ENCODE measurements at regions not wholly inside any gene's neighbourhood (a gene's known extent, or its start where the extent isn't known, plus 50 kb on each side); places are given as distances from the start of the nearest gene placed in this dataset.

DNA sequence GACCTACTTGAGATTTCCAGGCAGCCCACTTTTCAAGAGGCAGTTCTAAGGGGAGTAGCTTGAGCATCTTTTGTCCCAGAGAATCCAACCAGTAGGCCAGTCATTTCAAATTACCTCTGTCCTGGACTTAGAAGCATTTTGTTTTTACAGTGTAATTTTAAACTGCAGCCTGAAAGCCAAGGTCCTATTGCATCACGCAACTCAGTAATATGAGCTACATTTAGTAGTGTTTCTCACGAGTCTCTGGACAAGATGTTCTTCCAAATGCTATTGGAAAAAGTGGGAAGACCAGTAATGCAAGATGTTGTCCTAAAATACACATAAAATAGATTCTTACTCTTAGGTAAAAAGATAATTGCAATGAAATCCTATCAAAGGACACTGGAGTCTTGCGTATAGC, 182.5 kb upstream of the ARX start:
- WGBS, 2 donors = 81 to 87% methylated on average over 3 of the region's 3 CpGs
- Histone ChIP-seq H3K27ac (ENCODE audit: low read depth in 1 of 2, low read length in 1 of 2) (no peak overlapping the region), H3K4me1 (ENCODE audit: control insufficient read depth in 5 of 5, insufficient read depth in 5 of 5, low read length in 5 of 5) (no peaks in the 10 kb centered on the region), H3K9ac (ENCODE audit: insufficient read depth in 1 of 2, low read length in 2 of 2) (no peak overlapping the region), H3K4me3 (no peak overlapping the region), H3K9me3 (ENCODE audit: control insufficient read depth in 4 of 4, insufficient read depth in 3 of 4, low read length in 3 of 4) (peaks cover 0 to 7% (median 0%) of the 10 kb centered on the region in 4 donors), H3K36me3 (ENCODE audit: control insufficient read depth in 4 of 4, insufficient read depth in 4 of 4, low read length in 4 of 4) (no peaks in the 10 kb centered on the region), H3K27me3 (ENCODE audit: control insufficient read depth in 3 of 3, insufficient read depth in 3 of 3, low read length in 2 of 3) (peaks cover 0 to 4% (median 3%) of the 10 kb centered on the region in 3 donors)
- TF ChIP-seq, protein P1, sequence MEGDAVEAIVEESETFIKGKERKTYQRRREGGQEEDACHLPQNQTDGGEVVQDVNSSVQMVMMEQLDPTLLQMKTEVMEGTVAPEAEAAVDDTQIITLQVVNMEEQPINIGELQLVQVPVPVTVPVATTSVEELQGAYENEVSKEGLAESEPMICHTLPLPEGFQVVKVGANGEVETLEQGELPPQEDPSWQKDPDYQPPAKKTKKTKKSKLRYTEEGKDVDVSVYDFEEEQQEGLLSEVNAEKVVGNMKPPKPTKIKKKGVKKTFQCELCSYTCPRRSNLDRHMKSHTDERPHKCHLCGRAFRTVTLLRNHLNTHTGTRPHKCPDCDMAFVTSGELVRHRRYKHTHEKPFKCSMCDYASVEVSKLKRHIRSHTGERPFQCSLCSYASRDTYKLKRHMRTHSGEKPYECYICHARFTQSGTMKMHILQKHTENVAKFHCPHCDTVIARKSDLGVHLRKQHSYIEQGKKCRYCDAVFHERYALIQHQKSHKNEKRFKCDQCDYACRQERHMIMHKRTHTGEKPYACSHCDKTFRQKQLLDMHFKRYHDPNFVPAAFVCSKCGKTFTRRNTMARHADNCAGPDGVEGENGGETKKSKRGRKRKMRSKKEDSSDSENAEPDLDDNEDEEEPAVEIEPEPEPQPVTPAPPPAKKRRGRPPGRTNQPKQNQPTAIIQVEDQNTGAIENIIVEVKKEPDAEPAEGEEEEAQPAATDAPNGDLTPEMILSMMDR (IDR thresholded peaks at IDR 0.05; ENCODE audit: control extremely low read depth, extremely low read depth) = no peak
- ATAC-seq (ENCODE audit: insufficient read depth, low FRiP score) (no peak), DNase-seq (no peak)

DNA sequence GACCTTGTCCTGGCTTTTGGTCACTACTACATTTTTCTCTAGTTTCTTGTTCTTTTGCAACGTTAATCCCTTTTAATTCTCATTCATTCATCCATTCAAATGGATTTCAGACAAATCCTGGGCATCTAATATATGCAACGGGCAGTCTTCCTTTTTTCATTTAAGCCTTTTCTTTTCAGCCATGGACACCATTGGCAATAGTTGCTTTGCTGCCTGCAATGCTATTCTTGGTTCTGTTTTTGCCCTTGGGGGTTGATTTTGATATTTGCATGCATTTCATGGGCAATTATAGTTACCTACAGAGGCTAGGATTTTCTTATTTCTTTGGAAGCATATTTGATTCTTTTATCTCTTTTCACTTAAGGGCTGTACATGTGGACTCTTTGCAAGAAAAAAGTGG, 180.5 kb upstream of the ARX start:
- no peak for DNase-seq
- 53 to 74% methylated on average over 2 of the region's 2 CpGs for WGBS, 2 donors
- no peak overlapping the region for H3K4me3 ChIP-seq
- H3K9me3 ChIP-seq (ENCODE audit: control insufficient read depth in 4 of 4, insufficient read depth in 3 of 4, low read length in 3 of 4) = peaks cover 0 to 7% (median 0%) of the 10 kb centered on the region in 4 donors
- ATAC-seq (ENCODE audit: insufficient read depth, low FRiP score) = no peak
- no peaks in the 10 kb centered on the region for H3K4me1 ChIP-seq (ENCODE audit: control insufficient read depth in 5 of 5, insufficient read depth in 5 of 5, low read length in 5 of 5)
- no peak overlapping the region for H3K27ac ChIP-seq (ENCODE audit: low read depth in 1 of 2, low read length in 1 of 2)
- peaks cover 0 to 6% (median 4%) of the 10 kb centered on the region in 3 donors for H3K27me3 ChIP-seq (ENCODE audit: control insufficient read depth in 3 of 3, insufficient read depth in 3 of 3, low read length in 2 of 3)
- TF ChIP-seq, protein P1 (IDR thresholded peaks at IDR 0.05; ENCODE audit: control extremely low read depth, extremely low read depth) = no peak
- no peaks in the 10 kb centered on the region for H3K36me3 ChIP-seq (ENCODE audit: control insufficient read depth in 4 of 4, insufficient read depth in 4 of 4, low read length in 4 of 4)
- no peak overlapping the region for H3K9ac ChIP-seq (ENCODE audit: insufficient read depth in 1 of 2, low read length in 2 of 2)

DNA sequence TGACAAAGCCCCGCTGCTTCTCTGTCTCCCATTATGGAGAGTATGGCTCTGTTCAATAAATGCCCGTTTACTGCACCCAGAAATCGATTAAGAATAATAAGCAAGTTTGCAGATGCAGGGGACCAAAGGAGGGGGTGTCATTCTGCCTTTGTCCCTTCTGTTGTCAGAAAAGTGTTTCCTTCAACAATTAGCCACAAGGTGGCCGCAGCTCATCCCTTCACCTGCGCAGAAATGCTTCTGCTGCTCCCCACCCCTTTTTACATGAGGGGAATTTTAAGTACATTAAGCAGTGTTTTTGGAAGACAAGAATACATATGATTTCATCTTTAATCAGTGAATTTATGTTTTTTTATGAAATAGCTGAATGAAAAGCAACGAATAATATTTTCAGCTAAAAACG, 175.6 kb upstream of the ARX start:
- peaks cover 0 to 5% (median 0%) of the 10 kb centered on the region in 3 donors for H3K27me3 ChIP-seq (ENCODE audit: control insufficient read depth in 3 of 3, insufficient read depth in 3 of 3, low read length in 2 of 3)
- ATAC-seq (ENCODE audit: insufficient read depth, low FRiP score) (no peak), DNase-seq (no peak)
- H3K36me3 ChIP-seq (ENCODE audit: control insufficient read depth in 4 of 4, insufficient read depth in 4 of 4, low read length in 4 of 4) = no peaks in the 10 kb centered on the region
- no peaks in the 10 kb centered on the region for H3K4me1 ChIP-seq (ENCODE audit: control insufficient read depth in 5 of 5, insufficient read depth in 5 of 5, low read length in 5 of 5)
- H3K4me3 ChIP-seq = no peak overlapping the region
- H3K27ac ChIP-seq (ENCODE audit: low read depth in 1 of 2, low read length in 1 of 2) = no peak overlapping the region
- TF ChIP-seq, protein P1 (IDR thresholded peaks at IDR 0.05; ENCODE audit: control extremely low read depth, extremely low read depth) = no peak
- WGBS, 2 donors = 39 to 56% methylated on average over 7 of the region's 7 CpGs
- H3K9ac ChIP-seq (ENCODE audit: insufficient read depth in 1 of 2, low read length in 2 of 2) = no peak overlapping the region
- H3K9me3 ChIP-seq (ENCODE audit: control insufficient read depth in 4 of 4, insufficient read depth in 3 of 4, low read length in 3 of 4) = peaks cover 0 to 9% (median 2%) of the 10 kb centered on the region in 4 donors

DNA sequence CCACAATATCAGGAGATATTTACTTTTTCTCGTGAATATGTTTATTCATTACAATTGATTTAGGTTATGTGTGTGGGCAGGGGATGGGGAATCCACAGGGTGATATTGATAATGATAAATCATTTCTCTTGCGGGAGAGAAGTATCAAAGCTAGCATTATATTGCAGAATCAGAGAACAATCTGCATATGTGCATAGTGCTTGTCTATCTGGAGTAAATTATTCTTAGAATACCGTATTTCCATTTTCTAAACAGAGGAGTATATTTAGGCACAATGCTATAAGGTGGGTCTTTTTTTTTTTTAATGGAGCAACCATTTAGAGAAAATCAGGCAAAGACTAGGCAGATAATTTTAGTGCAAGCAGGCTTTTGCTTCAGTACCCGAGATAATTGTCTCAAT, 166.0 kb upstream of the ARX start:
- ATAC-seq (ENCODE audit: insufficient read depth, low FRiP score) = no peak
- peaks cover 0 to under 1% (median 0%) of the 10 kb centered on the region in 4 donors for H3K9me3 ChIP-seq (ENCODE audit: control insufficient read depth in 4 of 4, insufficient read depth in 3 of 4, low read length in 3 of 4)
- H3K4me3 ChIP-seq = no peak overlapping the region
- WGBS, 2 donors = 71 to 82% methylated on average over 4 of the region's 4 CpGs
- no peak overlapping the region for H3K9ac ChIP-seq (ENCODE audit: insufficient read depth in 1 of 2, low read length in 2 of 2)
- H3K27me3 ChIP-seq (ENCODE audit: control insufficient read depth in 3 of 3, insufficient read depth in 3 of 3, low read length in 2 of 3) = peaks cover 0 to 22% (median 18%) of the 10 kb centered on the region in 3 donors
- H3K27ac ChIP-seq (ENCODE audit: low read depth in 1 of 2, low read length in 1 of 2) = no peak overlapping the region
- DNase-seq = no peak
- H3K4me1 ChIP-seq (ENCODE audit: control insufficient read depth in 5 of 5, insufficient read depth in 5 of 5, low read length in 5 of 5) = no peaks in the 10 kb centered on the region
- TF ChIP-seq, protein P1 (IDR thresholded peaks at IDR 0.05; ENCODE audit: control extremely low read depth, extremely low read depth) = no peak
- H3K36me3 ChIP-seq (ENCODE audit: control insufficient read depth in 4 of 4, insufficient read depth in 4 of 4, low read length in 4 of 4) = no peaks in the 10 kb centered on the region

Measured in lung (tissue), 11 donors.